ENCODE measurements at regions not wholly inside any gene's neighbourhood (a gene's known extent, or its start where the extent isn't known, plus 50 kb on each side); places are given as distances from the start of the nearest gene placed in this dataset.

- no peaks in the 10 kb centered on the region for H3K4me1 ChIP-seq (ENCODE audit: control insufficient read depth, insufficient read depth, low read depth, low read length)
- DNase-seq, result no peak
- H4K91ac ChIP-seq (ENCODE audit: low read length), result no peak overlapping the region
- 82% methylated on average over 53 of the region's 53 CpGs for WGBS
- H2BK5ac ChIP-seq (ENCODE audit: low read depth, low read length, poor library complexity, severe bottlenecking), result no peak overlapping the region
- no peak overlapping the region for H4K8ac ChIP-seq (ENCODE audit: low read length)
- H3K27me3 ChIP-seq (ENCODE audit: control insufficient read depth in 1 of 2, insufficient read depth in 1 of 2, low read length in 2 of 2), result no peaks in the 10 kb centered on the region
- no peak overlapping the region for H2BK15ac ChIP-seq (ENCODE audit: low read depth, poor library complexity, severe bottlenecking)
- no peak overlapping the region for H3K23ac ChIP-seq (ENCODE audit: low read length in 2 of 2)
- no peak overlapping the region for H2AK5ac ChIP-seq (ENCODE audit: low read length, severe bottlenecking)
- H2AFZ ChIP-seq (ENCODE audit: low read depth, low read length), result no peak overlapping the region
- H3K4ac ChIP-seq (ENCODE audit: low read depth in 1 of 2, low read length in 2 of 2), result no peak overlapping the region
- no peaks in the 10 kb centered on the region for H3K79me1 ChIP-seq (replicated peaks; ENCODE audit: low read length, poor library complexity, severe bottlenecking)
- no peak overlapping the region for H3K14ac ChIP-seq (ENCODE audit: low read length in 2 of 2)
- no peak overlapping the region for H3K27ac ChIP-seq (ENCODE audit: low read length, poor library complexity, severe bottlenecking)
- no peak overlapping the region for H3K9ac ChIP-seq (ENCODE audit: low read length)
- H2BK12ac ChIP-seq (ENCODE audit: low read length in 2 of 2), result no peak overlapping the region
- no peak overlapping the region for H3K18ac ChIP-seq (ENCODE audit: low read depth in 1 of 2, low read length in 2 of 2)
- H3K4me3 ChIP-seq (ENCODE audit: insufficient read depth in 1 of 2, low read depth in 1 of 2, low read length in 2 of 2), result no peak overlapping the region
- no peaks in the 10 kb centered on the region for H3K36me3 ChIP-seq (ENCODE audit: control insufficient read depth in 1 of 2, insufficient read depth in 2 of 2, low read depth in 1 of 2, low read length in 2 of 2)
- H3K4me2 ChIP-seq (ENCODE audit: low read length, poor library complexity, severe bottlenecking), result no peak overlapping the region
- no peak overlapping the region for H2BK120ac ChIP-seq (ENCODE audit: low read depth, low read length)
- no peaks in the 10 kb centered on the region for H3K9me3 ChIP-seq (ENCODE audit: control insufficient read depth, low read length)
Observed at GRCh38 chr12:38152816-38153736, 163.5 kb upstream of the ALG10B start.

GRCh38 chr12:38153737-38154061 is 162.9 kb upstream of the ALG10B start:
- no peaks in the 10 kb centered on the region for H3K4me1 ChIP-seq (ENCODE audit: control insufficient read depth, insufficient read depth, low read depth, low read length)
- DNase-seq, result no peak
- no peaks in the 10 kb centered on the region for H3K79me1 ChIP-seq (replicated peaks; ENCODE audit: low read length, poor library complexity, severe bottlenecking)
- no peak overlapping the region for H2BK15ac ChIP-seq (ENCODE audit: low read depth, poor library complexity, severe bottlenecking)
- H3K9ac ChIP-seq (ENCODE audit: low read length), result no peak overlapping the region
- H4K91ac ChIP-seq (ENCODE audit: low read length), result no peak overlapping the region
- H3K4me2 ChIP-seq (ENCODE audit: low read length, poor library complexity, severe bottlenecking), result no peak overlapping the region
- no peak overlapping the region for H2BK12ac ChIP-seq (ENCODE audit: low read length in 2 of 2)
- H3K9me3 ChIP-seq (ENCODE audit: control insufficient read depth, low read length), result no peaks in the 10 kb centered on the region
- no peak overlapping the region for H2AFZ ChIP-seq (ENCODE audit: low read depth, low read length)
- no peak overlapping the region for H3K18ac ChIP-seq (ENCODE audit: low read depth in 1 of 2, low read length in 2 of 2)
- no peak overlapping the region for H3K14ac ChIP-seq (ENCODE audit: low read length in 2 of 2)
- no peak overlapping the region for H2BK5ac ChIP-seq (ENCODE audit: low read depth, low read length, poor library complexity, severe bottlenecking)
- no peak overlapping the region for H3K4me3 ChIP-seq (ENCODE audit: insufficient read depth in 1 of 2, low read depth in 1 of 2, low read length in 2 of 2)
- H3K27ac ChIP-seq (ENCODE audit: low read length, poor library complexity, severe bottlenecking), result no peak overlapping the region
- H3K4ac ChIP-seq (ENCODE audit: low read depth in 1 of 2, low read length in 2 of 2), result no peak overlapping the region
- H2BK120ac ChIP-seq (ENCODE audit: low read depth, low read length), result no peak overlapping the region
- no peak overlapping the region for H3K23ac ChIP-seq (ENCODE audit: low read length in 2 of 2)
- H3K27me3 ChIP-seq (ENCODE audit: control insufficient read depth in 1 of 2, insufficient read depth in 1 of 2, low read length in 2 of 2), result no peaks in the 10 kb centered on the region
- H2AK5ac ChIP-seq (ENCODE audit: low read length, severe bottlenecking), result no peak overlapping the region
- 82% methylated on average over 19 of the region's 19 CpGs for whole genome bisulfite sequencing
- no peak overlapping the region for H4K8ac ChIP-seq (ENCODE audit: low read length)
- H3K36me3 ChIP-seq (ENCODE audit: control insufficient read depth in 1 of 2, insufficient read depth in 2 of 2, low read depth in 1 of 2, low read length in 2 of 2), result no peaks in the 10 kb centered on the region

GRCh38 chr12:38154096-38155019 is 162.2 kb upstream of the ALG10B start:
- Histone ChIP-seq H2BK120ac (ENCODE audit: low read depth, low read length) (no peak overlapping the region), H3K79me1 (replicated peaks; ENCODE audit: low read length, poor library complexity, severe bottlenecking) (no peaks in the 10 kb centered on the region), H3K4me2 (ENCODE audit: low read length, poor library complexity, severe bottlenecking) (no peak overlapping the region), H3K27me3 (ENCODE audit: control insufficient read depth in 1 of 2, insufficient read depth in 1 of 2, low read length in 2 of 2) (no peaks in the 10 kb centered on the region), H2BK15ac (ENCODE audit: low read depth, poor library complexity, severe bottlenecking) (no peak overlapping the region), H3K9ac (ENCODE audit: low read length) (no peak overlapping the region), H4K91ac (ENCODE audit: low read length) (no peak overlapping the region), H3K14ac (ENCODE audit: low read length in 2 of 2) (no peak overlapping the region), H2AK5ac (ENCODE audit: low read length, severe bottlenecking) (no peak overlapping the region), H3K18ac (ENCODE audit: low read depth in 1 of 2, low read length in 2 of 2) (no peak overlapping the region), H3K4ac (ENCODE audit: low read depth in 1 of 2, low read length in 2 of 2) (no peak overlapping the region), H3K4me1 (ENCODE audit: control insufficient read depth, insufficient read depth, low read depth, low read length) (no peaks in the 10 kb centered on the region), H2BK12ac (ENCODE audit: low read length in 2 of 2) (no peak overlapping the region), H3K27ac (ENCODE audit: low read length, poor library complexity, severe bottlenecking) (no peak overlapping the region), H2AFZ (ENCODE audit: low read depth, low read length) (no peak overlapping the region), H3K4me3 (ENCODE audit: insufficient read depth in 1 of 2, low read depth in 1 of 2, low read length in 2 of 2) (no peak overlapping the region), H3K36me3 (ENCODE audit: control insufficient read depth in 1 of 2, insufficient read depth in 2 of 2, low read depth in 1 of 2, low read length in 2 of 2) (no peaks in the 10 kb centered on the region), H3K9me3 (ENCODE audit: control insufficient read depth, low read length) (no peaks in the 10 kb centered on the region), H3K23ac (ENCODE audit: low read length in 2 of 2) (no peak overlapping the region), H4K8ac (ENCODE audit: low read length) (no peak overlapping the region), H2BK5ac (ENCODE audit: low read depth, low read length, poor library complexity, severe bottlenecking) (no peak overlapping the region)
- no peak for DNase-seq
- WGBS, result 79% methylated on average over 39 of the region's 39 CpGs

- H3K27ac ChIP-seq (ENCODE audit: low read length, poor library complexity, severe bottlenecking), result no peak overlapping the region
- no peak overlapping the region for H3K18ac ChIP-seq (ENCODE audit: low read depth in 1 of 2, low read length in 2 of 2)
- no peaks in the 10 kb centered on the region for H3K9me3 ChIP-seq (ENCODE audit: control insufficient read depth, low read length)
- no peaks in the 10 kb centered on the region for H3K27me3 ChIP-seq (ENCODE audit: control insufficient read depth in 1 of 2, insufficient read depth in 1 of 2, low read length in 2 of 2)
- no peak overlapping the region for H3K14ac ChIP-seq (ENCODE audit: low read length in 2 of 2)
- H2AK5ac ChIP-seq (ENCODE audit: low read length, severe bottlenecking), result no peak overlapping the region
- H3K4me1 ChIP-seq (ENCODE audit: control insufficient read depth, insufficient read depth, low read depth, low read length), result no peaks in the 10 kb centered on the region
- WGBS, result 83% methylated on average over 16 of the region's 16 CpGs
- H2BK5ac ChIP-seq (ENCODE audit: low read depth, low read length, poor library complexity, severe bottlenecking), result no peak overlapping the region
- no peak overlapping the region for H3K4me2 ChIP-seq (ENCODE audit: low read length, poor library complexity, severe bottlenecking)
- no peaks in the 10 kb centered on the region for H3K79me1 ChIP-seq (replicated peaks; ENCODE audit: low read length, poor library complexity, severe bottlenecking)
- no peak overlapping the region for H3K23ac ChIP-seq (ENCODE audit: low read length in 2 of 2)
- no peak overlapping the region for H2BK15ac ChIP-seq (ENCODE audit: low read depth, poor library complexity, severe bottlenecking)
- H3K9ac ChIP-seq (ENCODE audit: low read length), result no peak overlapping the region
- no peak overlapping the region for H2AFZ ChIP-seq (ENCODE audit: low read depth, low read length)
- H3K4ac ChIP-seq (ENCODE audit: low read depth in 1 of 2, low read length in 2 of 2), result no peak overlapping the region
- H4K91ac ChIP-seq (ENCODE audit: low read length), result no peak overlapping the region
- no peak overlapping the region for H4K8ac ChIP-seq (ENCODE audit: low read length)
- no peak overlapping the region for H2BK12ac ChIP-seq (ENCODE audit: low read length in 2 of 2)
- DNase-seq, result no peak
- no peak overlapping the region for H2BK120ac ChIP-seq (ENCODE audit: low read depth, low read length)
- no peaks in the 10 kb centered on the region for H3K36me3 ChIP-seq (ENCODE audit: control insufficient read depth in 1 of 2, insufficient read depth in 2 of 2, low read depth in 1 of 2, low read length in 2 of 2)
- no peak overlapping the region for H3K4me3 ChIP-seq (ENCODE audit: insufficient read depth in 1 of 2, low read depth in 1 of 2, low read length in 2 of 2)
Observed at GRCh38 chr12:38155020-38155395, 161.6 kb upstream of the ALG10B start.

Data from mesenchymal stem cell (in vitro differentiated cells and primary cell).